Esophagus muscularis mucosa (tissue), 4 donors: ENCODE measurements at regions not wholly inside any gene's neighbourhood (a gene's known extent, or its start where the extent isn't known, plus 50 kb on each side); places are given as distances from the start of the nearest gene placed in this dataset.
"Not testable (repeated sequence)": the region's sequence is repeated elsewhere in the genome, so short reads cannot be mapped to it uniquely, and the experiment has no call there.

Experiments used
- DNase-seq: peaks from one replicate; pipeline ENCODE4 v3.0.0-alpha.2; 2017; ENCODE audit errors: extremely low spot score
- H3K27ac ChIP-seq, 4 donors: fragments of 200-600 bp; sonication (generic); replicated peaks in 1 of 4; 1 replicate in 3 of 4; 2 replicates in 1 of 4; pipeline ENCODE4 v1.5.1; 2016 to 2019; ENCODE audit warnings: mild to moderate bottlenecking in 1 of 4
- H3K27me3 ChIP-seq, 4 donors: fragments of 200-600 bp; sonication (generic); one replicate each; pipeline versions ENCODE4 v1.5.1 to v1.6.0; 2016 to 2019
- H3K36me3 ChIP-seq, 4 donors: fragments of 200-600 bp; sonication (generic); one replicate each; pipeline ENCODE4 v1.5.1; 2016 to 2019
- H3K4me1 ChIP-seq, 4 donors: fragments of 200-600 bp; sonication (generic); one replicate each; pipeline ENCODE4 v1.5.1; 2016 to 2019
- H3K4me3 ChIP-seq, 4 donors: fragments of 200-600 bp; sonication (generic); 1 replicate in 2 of 4; 2 replicates in 2 of 4; pipeline ENCODE4 v1.5.1; 2016 to 2019; ENCODE audit warnings: mild to moderate bottlenecking in 4 of 4, moderate library complexity in 1 of 4
- H3K9me3 ChIP-seq, 4 donors: fragments of 200-600 bp; sonication (generic); 1 replicate in 3 of 4; 2 replicates in 1 of 4; pipeline ENCODE4 v1.5.1; 2016 to 2019
- EP300 ChIP-seq: sonication (generic); formaldehyde crosslinking; IDR thresholded peaks from one replicate; pipeline ENCODE4 v1.6.1; 2017; ENCODE audit warnings: antibody characterized with exemption
- POLR2A ChIP-seq: fragments of 450-650 bp; IDR thresholded peaks from one replicate; pipeline ENCODE4 v1.6.1; 2017; ENCODE audit warnings: antibody characterized with exemption, moderate library complexity, mild to moderate bottlenecking, low read depth
- POLR2AphosphoS5 ChIP-seq, 2 donors: sonication (generic); formaldehyde crosslinking; IDR thresholded peaks; one replicate each; pipeline ENCODE4 v1.6.1; 2017; ENCODE audit warnings: antibody characterized with exemption in 2 of 2
- WGBS: methylation state at CpG from one replicate; pipeline ENCODE4 v1.1.5; 2018; 5-methylcytosine and 5-hydroxymethylcytosine counted together
- intact Hi-C: fragments of 100-400 bp; cut with DNase I; formaldehyde crosslinking; loops from one replicate; pipeline ENCODE4 v1.15.1; 2023
- TF ChIP-seq, protein P1 (sequence below), 3 experiments: fragments of 200-600 bp in 2 of 3; fragments of 450-650 bp in 1 of 3; sonication (generic) in 2 of 3; IDR thresholded peaks; one replicate each; pipeline ENCODE4 v1.5.1; 2017 to 2019; ENCODE audit warnings: antibody characterized with exemption in 3 of 3, mild to moderate bottlenecking in 2 of 3, moderate library complexity in 1 of 3

DNA sequence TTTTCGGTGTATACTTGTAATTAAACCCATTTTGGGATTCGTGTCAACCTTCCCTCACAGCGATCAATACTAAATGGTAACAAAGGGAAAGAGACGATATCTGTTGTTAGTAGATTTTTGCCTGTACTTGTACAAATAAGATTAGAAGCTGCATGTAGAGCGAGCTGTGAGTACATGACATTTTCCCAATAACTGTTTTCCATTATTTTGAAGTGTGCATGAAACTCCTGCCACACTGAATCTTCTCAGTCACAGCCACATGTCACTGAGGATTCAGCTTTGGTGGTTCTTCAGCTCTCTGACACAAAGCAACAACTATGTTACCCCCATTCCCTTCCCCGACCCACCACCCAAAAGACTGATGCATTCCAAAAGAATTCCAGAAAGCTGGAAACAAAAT lies 685.6 kb downstream of the EFNA5 start:
- 89% methylated on average over 6 of the region's 6 CpGs for WGBS
- H3K36me3 ChIP-seq = no peaks in the 10 kb centered on the region
- no peak overlapping the region for H3K4me3 ChIP-seq
- no peaks in the 10 kb centered on the region for H3K4me1 ChIP-seq
- DNase-seq = no peak
- intact Hi-C loops = no loop called here
- no peaks in the 10 kb centered on the region for H3K9me3 ChIP-seq
- no peak overlapping the region for H3K27ac ChIP-seq
- TF ChIP-seq POLR2A = no peak
- no peak for TF ChIP-seq EP300
- no peak for TF ChIP-seq POLR2AphosphoS5 (IDR thresholded peaks at IDR 0.05)
- TF ChIP-seq, protein P1, sequence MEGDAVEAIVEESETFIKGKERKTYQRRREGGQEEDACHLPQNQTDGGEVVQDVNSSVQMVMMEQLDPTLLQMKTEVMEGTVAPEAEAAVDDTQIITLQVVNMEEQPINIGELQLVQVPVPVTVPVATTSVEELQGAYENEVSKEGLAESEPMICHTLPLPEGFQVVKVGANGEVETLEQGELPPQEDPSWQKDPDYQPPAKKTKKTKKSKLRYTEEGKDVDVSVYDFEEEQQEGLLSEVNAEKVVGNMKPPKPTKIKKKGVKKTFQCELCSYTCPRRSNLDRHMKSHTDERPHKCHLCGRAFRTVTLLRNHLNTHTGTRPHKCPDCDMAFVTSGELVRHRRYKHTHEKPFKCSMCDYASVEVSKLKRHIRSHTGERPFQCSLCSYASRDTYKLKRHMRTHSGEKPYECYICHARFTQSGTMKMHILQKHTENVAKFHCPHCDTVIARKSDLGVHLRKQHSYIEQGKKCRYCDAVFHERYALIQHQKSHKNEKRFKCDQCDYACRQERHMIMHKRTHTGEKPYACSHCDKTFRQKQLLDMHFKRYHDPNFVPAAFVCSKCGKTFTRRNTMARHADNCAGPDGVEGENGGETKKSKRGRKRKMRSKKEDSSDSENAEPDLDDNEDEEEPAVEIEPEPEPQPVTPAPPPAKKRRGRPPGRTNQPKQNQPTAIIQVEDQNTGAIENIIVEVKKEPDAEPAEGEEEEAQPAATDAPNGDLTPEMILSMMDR (IDR thresholded peaks at IDR 0.05) = no peak
- no peaks in the 10 kb centered on the region for H3K27me3 ChIP-seq

DNA sequence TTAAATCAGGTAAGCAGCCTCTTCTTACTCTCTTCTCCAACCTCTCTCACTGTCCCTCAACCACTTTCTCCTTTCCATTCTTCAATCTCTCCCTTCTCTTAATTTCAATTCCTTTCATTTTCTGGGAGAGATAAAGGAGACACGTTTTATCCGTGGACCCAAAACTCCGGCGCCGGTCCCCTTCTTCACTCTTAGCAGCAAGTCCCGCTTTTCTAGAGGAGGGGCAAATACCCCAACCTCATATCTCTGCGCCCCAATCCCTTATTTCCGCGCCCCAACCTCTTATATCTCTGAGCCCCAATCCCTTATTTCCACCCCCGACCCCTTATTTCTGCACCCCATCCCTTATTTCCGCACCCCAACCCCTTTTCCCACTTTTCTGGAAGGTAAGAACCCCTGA lies 691.6 kb downstream of the EFNA5 start:
- DNase-seq, H3K27me3 ChIP-seq, H3K36me3 ChIP-seq, H3K4me3 ChIP-seq, H3K27ac ChIP-seq, H3K4me1 ChIP-seq, intact Hi-C loops, H3K9me3 ChIP-seq: not testable (repeated sequence)
- 79% methylated on average over 11 of the region's 11 CpGs for WGBS

DNA sequence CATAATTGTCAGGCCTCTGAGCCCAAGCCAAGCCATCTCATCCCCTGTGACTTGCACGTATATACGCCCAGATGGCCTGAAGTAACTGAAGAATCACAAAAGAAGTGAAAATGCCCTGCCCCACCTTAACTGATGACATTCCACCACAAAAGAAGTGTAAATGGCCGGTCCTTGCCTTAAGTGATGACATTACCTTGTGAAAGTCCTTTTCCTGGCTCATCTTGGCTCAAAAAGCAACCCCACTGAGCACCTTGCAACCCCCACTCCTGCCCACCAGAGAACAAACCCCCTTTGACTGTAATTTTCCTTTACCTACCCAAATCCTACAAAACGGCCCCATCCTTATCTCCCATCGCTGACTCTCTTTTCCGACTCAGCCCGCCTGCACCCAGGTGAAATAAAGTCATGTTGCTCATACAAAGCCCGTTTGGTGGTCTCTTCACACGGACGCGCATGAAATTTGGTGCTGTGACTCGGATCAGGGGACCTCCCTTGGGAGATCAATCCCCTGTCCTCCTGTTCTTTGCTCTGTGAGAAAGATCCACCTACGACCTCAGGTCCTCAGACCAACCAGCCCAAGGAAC lies 692.1 kb downstream of the EFNA5 start:
- H3K27ac ChIP-seq, DNase-seq, H3K36me3 ChIP-seq, H3K27me3 ChIP-seq, intact Hi-C loops, H3K4me1 ChIP-seq, H3K9me3 ChIP-seq, H3K4me3 ChIP-seq: not testable (repeated sequence)
- WGBS = 83% methylated on average over 12 of the region's 13 CpGs

DNA sequence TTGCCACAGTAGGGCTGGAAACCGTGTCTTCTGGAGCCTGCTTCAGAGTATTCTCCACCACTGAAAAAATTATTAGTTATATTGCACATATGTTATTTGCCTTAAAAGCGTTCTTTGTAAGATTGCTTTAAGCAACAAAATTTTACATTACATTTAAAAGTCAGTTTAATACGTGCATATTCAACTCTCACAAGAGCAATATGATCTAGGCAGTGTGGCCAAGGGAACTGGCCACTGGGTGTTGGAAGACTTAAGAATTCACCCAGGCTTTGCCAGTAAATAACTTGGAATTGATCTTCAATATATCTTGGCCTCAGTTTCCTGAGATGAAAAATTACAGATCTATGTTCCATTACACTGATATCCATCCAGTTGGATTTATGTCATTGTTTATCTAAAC lies 694.4 kb downstream of the EFNA5 start:
- Histone ChIP-seq H3K36me3 (no peaks in the 10 kb centered on the region), H3K4me3 (no peak overlapping the region), H3K27me3 (no peaks in the 10 kb centered on the region), H3K27ac (no peak overlapping the region), H3K4me1 (no peaks in the 10 kb centered on the region), H3K9me3 (no peaks in the 10 kb centered on the region)
- WGBS = 63% methylated on average over 3 of the region's 3 CpGs
- intact Hi-C loops = no loop called here
- DNase-seq = no peak
- TF ChIP-seq POLR2A (no peak), EP300 (no peak), POLR2AphosphoS5 (IDR thresholded peaks at IDR 0.05) (no peak)
- TF ChIP-seq, protein P1 (IDR thresholded peaks at IDR 0.05) = no peak

DNA sequence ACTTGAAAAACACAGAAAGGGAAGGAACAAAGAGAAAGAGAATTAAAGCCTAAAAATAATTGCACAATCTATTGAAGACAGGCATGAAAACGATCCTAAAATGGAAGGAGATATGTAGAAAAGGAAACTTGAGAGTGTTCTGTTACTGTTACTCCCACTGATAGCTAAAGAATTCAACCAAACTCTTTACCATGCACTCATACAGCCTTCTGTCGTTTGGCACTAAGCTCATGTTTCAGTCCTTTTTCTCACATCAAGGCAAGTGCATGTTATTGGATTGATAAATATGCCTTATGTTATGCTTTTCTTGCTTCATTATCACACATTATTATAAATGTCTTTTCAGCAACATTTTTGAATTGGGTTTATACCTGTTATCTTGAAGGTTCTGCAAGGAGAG lies 696.5 kb downstream of the EFNA5 start:
- intact Hi-C loops = no loop called here
- no peaks in the 10 kb centered on the region for H3K36me3 ChIP-seq
- TF ChIP-seq POLR2A = no peak
- TF ChIP-seq EP300 = no peak
- TF ChIP-seq POLR2AphosphoS5 (IDR thresholded peaks at IDR 0.05) = no peak
- TF ChIP-seq, protein P1 (IDR thresholded peaks at IDR 0.05) = no peak
- no peak overlapping the region for H3K27ac ChIP-seq
- H3K4me3 ChIP-seq = no peak overlapping the region
- no peaks in the 10 kb centered on the region for H3K4me1 ChIP-seq
- 45% methylated on average over 2 of the region's 2 CpGs for WGBS
- no peak for DNase-seq
- no peaks in the 10 kb centered on the region for H3K27me3 ChIP-seq
- H3K9me3 ChIP-seq = no peaks in the 10 kb centered on the region

DNA sequence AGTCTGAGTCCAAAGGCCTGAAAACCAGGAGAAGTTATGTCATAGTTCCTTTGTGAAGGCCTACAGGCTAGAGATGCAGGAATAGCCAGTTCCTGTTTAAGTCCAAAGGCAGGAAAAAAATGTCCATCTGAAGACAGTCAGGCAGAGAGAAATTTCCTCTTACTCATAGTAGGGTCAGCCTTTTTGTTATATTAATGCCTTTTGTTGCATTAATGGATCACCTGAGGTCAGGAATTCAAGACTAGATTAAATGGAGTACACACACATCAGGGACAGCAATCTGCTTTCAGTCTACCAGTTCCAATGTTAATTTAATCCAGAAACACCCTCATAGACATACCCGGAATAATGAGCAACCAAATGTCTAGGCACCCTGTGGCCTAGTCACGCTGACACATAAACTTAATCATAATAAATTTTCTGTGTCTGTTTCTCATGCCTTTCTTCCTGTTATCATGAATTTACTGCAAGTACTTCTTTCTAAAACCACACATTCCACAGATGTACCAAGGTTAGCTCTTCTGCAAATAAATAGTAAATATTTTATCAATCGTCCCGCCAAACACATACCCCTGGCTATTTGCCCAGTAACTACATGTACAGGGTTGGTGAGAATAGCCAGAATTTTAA lies 703.9 kb downstream of the EFNA5 start:
- H3K4me3 ChIP-seq = no peak overlapping the region
- TF ChIP-seq EP300 (no peak), POLR2A (no peak), POLR2AphosphoS5 (IDR thresholded peaks at IDR 0.05) (no peak)
- TF ChIP-seq, protein P1 (IDR thresholded peaks at IDR 0.05) = no peak
- no peak overlapping the region for H3K27ac ChIP-seq
- intact Hi-C loops = no loop called here
- WGBS = 96% methylated on average over 4 of the region's 4 CpGs
- H3K9me3 ChIP-seq = no peaks in the 10 kb centered on the region
- H3K4me1 ChIP-seq = no peaks in the 10 kb centered on the region
- no peaks in the 10 kb centered on the region for H3K27me3 ChIP-seq
- no peak for DNase-seq
- H3K36me3 ChIP-seq = no peaks in the 10 kb centered on the region
